ENCODE measurements at regions not wholly inside any gene's neighbourhood (a gene's known extent, or its start where the extent isn't known, plus 50 kb on each side); places are given as distances from the start of the nearest gene placed in this dataset.
"Not testable (repeated sequence)": the region's sequence is repeated elsewhere in the genome, so short reads cannot be mapped to it uniquely, and the experiment has no call there.

DNA sequence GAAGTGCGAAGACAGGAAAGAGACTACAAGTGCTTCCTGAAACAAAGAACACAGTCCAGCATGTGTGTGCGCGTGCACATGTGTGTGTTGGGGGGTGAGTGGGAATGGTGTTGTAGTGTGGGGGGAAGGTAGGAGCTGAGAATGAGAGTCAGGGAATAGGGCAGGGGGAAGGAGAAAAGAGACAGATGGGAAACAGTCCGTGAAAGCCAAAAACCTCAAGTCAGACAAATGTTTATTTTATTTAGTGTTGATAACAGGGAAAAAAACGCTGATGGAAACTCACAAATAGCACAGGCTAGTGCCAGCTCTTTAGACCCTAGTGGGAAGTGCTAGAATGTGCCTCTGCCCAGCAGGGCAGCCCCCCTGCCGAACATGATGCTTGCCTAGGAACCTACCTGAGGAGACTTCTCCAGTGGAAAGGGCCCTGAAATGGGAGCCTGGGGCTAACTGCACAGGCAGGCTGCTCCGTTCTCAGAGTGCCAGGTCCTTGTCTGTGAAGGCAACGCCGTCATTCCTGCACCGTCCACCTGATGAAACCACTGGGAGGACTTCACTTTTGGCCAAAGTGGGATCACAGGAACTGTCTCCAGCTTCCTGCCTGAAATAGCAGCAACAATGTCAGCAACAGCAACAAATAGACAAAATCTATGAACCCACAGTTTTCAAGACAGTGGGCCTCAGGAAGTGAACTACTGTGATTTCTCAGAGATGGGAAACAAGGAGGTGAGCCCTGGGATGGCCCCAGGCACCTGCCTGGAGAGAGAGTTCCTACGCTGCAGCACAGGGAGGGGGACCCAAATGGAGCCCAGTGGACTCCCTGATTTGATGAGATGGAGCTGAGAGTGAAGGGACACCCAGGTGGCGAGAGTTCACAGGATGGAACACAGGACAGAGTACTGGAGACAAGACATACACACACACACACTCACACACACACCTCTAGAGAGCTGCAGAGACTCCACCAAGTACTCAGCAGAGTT, 379.7 kb downstream of the RPS24 start:
- Histone ChIP-seq H3K36me3 (ENCODE audit: control insufficient read depth in 3 of 3, insufficient read depth in 3 of 3, low read length in 3 of 3) (no peaks in the 10 kb centered on the region), H3K9me3 (ENCODE audit: control insufficient read depth in 3 of 3, low read length in 3 of 3) (no peaks in the 10 kb centered on the region), H3K9ac (ENCODE audit: low read depth in 1 of 3, low read length in 3 of 3) (no peak overlapping the region), H3K4me3 (ENCODE audit: low read length in 3 of 3) (no peak overlapping the region), H3K4me1 (ENCODE audit: control insufficient read depth in 3 of 3, insufficient read depth in 3 of 3, low read length in 3 of 3) (peaks cover 9 to 12% (median 12%) of the 10 kb centered on the region in 3 donors), H3K27ac (ENCODE audit: low read depth, low read length) (no peak overlapping the region), H3K27me3 (ENCODE audit: control insufficient read depth in 3 of 3, insufficient read depth in 3 of 3, low read length in 3 of 3) (no peaks in the 10 kb centered on the region)

DNA sequence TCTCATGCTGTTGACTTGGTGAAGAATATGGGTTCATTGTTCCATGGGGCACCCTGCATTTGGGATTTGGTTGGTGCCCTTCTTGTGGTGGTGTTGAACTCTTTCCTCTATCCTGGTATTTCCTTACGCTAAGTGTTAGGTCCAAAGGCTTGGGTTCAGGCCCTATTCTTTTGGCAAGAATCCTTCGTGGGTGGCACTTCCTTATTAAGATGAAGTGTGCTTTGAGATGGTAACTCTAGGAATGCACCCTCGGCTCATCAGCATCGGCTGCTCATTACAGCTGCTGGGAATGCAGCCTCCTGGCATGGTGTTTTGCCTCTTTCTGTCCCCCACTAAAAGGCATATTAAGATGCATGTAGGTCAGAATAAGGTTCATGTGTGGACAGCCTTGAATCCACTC, 380.7 kb downstream of the RPS24 start:
- H3K4me1 ChIP-seq (ENCODE audit: control insufficient read depth in 3 of 3, insufficient read depth in 3 of 3, low read length in 3 of 3): peaks cover 0 to 2% (median 2%) of the 10 kb centered on the region in 3 donors
- no peak overlapping the region for H3K4me3 ChIP-seq (ENCODE audit: low read length in 3 of 3)
- H3K36me3 ChIP-seq (ENCODE audit: control insufficient read depth in 3 of 3, insufficient read depth in 3 of 3, low read length in 3 of 3): no peaks in the 10 kb centered on the region
- H3K27ac ChIP-seq (ENCODE audit: low read depth, low read length): no peak overlapping the region
- H3K9ac ChIP-seq (ENCODE audit: low read depth in 1 of 3, low read length in 3 of 3): no peak overlapping the region
- no peaks in the 10 kb centered on the region for H3K9me3 ChIP-seq (ENCODE audit: control insufficient read depth in 3 of 3, low read length in 3 of 3)
- no peaks in the 10 kb centered on the region for H3K27me3 ChIP-seq (ENCODE audit: control insufficient read depth in 3 of 3, insufficient read depth in 3 of 3, low read length in 3 of 3)

DNA sequence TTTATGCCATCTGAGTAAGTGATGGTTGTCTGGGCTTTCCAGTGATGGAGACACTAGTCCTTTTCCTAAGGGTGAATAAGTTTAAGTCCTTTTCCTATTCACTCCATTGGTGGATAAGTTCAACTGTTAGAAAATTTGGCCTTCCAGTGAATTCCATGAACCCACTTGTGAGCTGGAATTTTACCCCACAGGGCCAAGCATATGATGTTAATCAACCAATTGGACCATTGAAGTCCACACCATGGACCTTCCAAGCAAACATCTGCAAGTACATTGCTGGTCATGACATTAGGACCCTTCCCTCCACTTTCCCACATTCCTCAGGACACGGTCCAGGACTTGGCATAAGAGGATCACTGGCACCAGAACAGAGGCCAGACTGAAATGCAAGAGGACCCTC, 381.4 kb downstream of the RPS24 start:
- Histone ChIP-seq H3K36me3 (ENCODE audit: control insufficient read depth in 3 of 3, insufficient read depth in 3 of 3, low read length in 3 of 3) (no peaks in the 10 kb centered on the region), H3K4me3 (ENCODE audit: low read length in 3 of 3) (no peak overlapping the region), H3K4me1 (ENCODE audit: control insufficient read depth in 3 of 3, insufficient read depth in 3 of 3, low read length in 3 of 3) (no peaks in the 10 kb centered on the region), H3K9me3 (ENCODE audit: control insufficient read depth in 3 of 3, low read length in 3 of 3) (no peaks in the 10 kb centered on the region), H3K27ac (ENCODE audit: low read depth, low read length) (no peak overlapping the region), H3K9ac (ENCODE audit: low read depth in 1 of 3, low read length in 3 of 3) (no peak overlapping the region), H3K27me3 (ENCODE audit: control insufficient read depth in 3 of 3, insufficient read depth in 3 of 3, low read length in 3 of 3) (no peaks in the 10 kb centered on the region)

DNA sequence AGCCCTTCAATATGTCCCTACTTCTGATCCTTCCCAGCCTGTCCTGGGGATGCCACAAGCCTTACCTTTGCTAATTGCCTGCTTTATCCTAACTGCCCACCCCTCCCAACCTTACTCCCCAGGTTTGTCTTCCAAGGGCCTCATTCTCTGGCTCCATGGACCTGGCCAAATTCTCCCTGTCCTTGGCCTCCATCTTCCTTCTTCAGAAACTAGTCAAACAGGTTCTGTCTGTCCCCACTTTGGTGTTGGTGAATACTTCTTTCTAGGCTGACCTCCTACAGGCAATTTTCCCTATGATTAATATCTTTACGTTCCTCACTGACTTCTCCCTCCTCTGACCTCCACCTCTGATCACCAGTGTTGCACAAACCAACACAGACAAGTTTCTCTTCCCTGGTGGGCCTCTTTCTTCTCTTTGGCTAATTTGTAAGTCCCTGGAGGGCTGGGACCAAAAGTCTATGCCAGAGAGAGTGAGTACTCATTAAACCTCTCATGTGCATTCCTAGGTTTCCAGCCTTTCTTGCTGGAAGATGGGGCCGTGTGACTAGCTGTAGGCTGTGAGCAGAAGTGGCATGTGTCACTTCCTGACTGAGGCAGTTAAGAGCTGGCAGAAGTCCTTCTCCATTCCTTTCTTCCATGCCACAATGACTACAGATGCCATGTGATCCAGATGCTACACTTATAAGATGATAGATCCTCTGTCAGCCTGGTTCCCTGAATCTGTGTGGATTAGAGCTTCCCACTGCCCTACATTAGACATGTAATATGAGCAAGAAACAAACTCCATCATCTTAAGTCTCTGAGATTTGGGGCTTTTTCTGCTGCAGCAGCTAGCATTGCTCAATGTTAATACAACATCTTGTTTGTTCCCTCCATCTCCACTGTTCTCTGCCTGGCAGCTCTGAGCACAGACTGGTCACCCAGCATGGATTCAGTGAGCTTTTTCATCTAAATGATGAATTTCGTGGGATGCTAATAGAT, 382.7 kb downstream of the RPS24 start:
- H3K9me3 ChIP-seq (ENCODE audit: control insufficient read depth in 3 of 3, low read length in 3 of 3): no peaks in the 10 kb centered on the region
- H3K9ac ChIP-seq (ENCODE audit: low read depth in 1 of 3, low read length in 3 of 3): no peak overlapping the region
- H3K27ac ChIP-seq (ENCODE audit: low read depth, low read length): no peak overlapping the region
- H3K4me3 ChIP-seq (ENCODE audit: low read length in 3 of 3): no peak overlapping the region
- no peaks in the 10 kb centered on the region for H3K4me1 ChIP-seq (ENCODE audit: control insufficient read depth in 3 of 3, insufficient read depth in 3 of 3, low read length in 3 of 3)
- no peaks in the 10 kb centered on the region for H3K27me3 ChIP-seq (ENCODE audit: control insufficient read depth in 3 of 3, insufficient read depth in 3 of 3, low read length in 3 of 3)
- H3K36me3 ChIP-seq (ENCODE audit: control insufficient read depth in 3 of 3, insufficient read depth in 3 of 3, low read length in 3 of 3): no peaks in the 10 kb centered on the region

DNA sequence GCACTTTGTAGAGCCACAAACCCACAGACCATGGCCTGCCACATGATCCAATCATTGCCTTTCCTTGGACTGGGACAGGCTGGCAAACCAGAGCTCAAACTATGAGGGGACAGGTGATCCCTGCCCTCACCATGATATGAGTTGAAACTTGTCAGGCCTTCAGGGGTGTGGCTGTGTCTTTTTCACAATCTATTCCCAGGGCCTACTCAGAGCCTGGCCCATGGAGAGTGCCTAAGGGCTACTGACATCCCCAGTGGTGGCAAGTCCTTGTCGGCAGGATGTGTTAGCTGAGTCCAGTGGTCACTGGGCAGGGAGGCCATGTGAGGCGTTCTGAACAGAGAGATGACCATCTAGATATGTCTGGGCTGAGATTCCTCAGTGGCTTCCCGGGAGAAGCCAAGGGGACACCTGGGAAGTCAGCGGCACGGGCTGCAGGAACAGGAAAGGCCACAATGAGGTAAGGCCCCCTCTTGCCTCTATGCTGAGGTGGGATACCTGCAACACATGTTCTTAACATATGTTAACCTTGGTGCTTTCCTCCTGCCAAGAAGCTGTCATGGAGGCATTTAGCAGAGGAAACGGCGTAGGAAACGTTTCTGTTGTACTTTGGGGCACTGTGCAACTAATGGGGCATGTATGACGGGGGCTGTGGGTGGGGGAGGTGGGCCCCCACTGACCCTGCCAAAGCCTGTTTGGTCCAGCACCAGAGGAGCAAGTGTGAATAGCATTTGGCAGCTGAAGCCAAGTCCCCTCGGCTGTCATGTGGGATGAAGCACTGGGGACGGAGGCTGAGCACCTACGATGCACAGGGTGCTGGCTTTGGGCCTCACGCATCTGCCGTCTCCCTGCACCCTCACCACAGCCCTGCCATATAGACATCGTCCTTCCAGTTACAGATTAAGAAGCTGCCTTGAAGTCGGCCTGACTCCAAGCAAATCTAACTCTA, 384.0 kb downstream of the RPS24 start:
- Histone ChIP-seq H3K27me3 (ENCODE audit: control insufficient read depth in 3 of 3, insufficient read depth in 3 of 3, low read length in 3 of 3) (no peaks in the 10 kb centered on the region), H3K27ac (ENCODE audit: low read depth, low read length) (no peak overlapping the region), H3K4me3 (ENCODE audit: low read length in 3 of 3) (no peak overlapping the region), H3K4me1 (ENCODE audit: control insufficient read depth in 3 of 3, insufficient read depth in 3 of 3, low read length in 3 of 3) (no peaks in the 10 kb centered on the region), H3K9me3 (ENCODE audit: control insufficient read depth in 3 of 3, low read length in 3 of 3) (no peaks in the 10 kb centered on the region), H3K36me3 (ENCODE audit: control insufficient read depth in 3 of 3, insufficient read depth in 3 of 3, low read length in 3 of 3) (no peaks in the 10 kb centered on the region), H3K9ac (ENCODE audit: low read depth in 1 of 3, low read length in 3 of 3) (no peak overlapping the region)

DNA sequence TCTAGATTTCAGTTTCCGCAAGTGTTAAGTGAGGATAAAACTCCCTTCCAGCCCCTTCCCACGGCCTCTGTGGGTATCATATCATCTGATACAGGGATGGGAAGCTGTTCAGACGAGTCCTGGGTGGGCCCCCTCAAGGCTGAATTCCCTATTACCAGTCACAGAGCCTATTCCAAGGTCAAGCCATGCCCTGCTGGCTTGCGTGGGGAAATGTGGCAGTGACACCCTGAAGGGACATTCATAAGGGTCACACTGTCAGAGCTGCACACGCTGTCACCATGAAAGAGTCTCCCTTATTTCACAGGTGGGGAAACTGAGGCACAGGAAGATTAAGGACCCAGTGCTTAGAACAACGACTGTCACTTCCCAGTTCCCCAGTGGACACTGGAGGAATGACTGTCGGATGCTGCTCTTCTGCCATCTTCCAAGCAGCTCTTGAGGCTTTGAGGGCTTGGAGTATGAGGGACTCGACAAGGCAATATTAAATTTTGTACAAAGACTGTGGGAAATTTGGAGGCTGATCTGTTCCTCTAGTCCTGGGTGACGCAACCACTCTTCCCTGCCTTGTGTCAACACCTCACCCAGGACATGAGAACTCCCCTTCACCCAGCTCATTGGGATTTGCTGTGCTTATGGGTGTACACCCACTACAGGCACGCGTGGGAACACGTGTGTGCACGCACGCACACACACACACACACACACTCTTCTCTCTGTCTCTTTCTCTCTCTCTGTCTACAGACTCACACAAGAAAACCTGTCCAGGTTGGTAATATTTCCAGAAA, 386.0 kb downstream of the RPS24 start:
- H3K4me3 ChIP-seq (ENCODE audit: low read length in 3 of 3): no peak overlapping the region
- H3K27me3 ChIP-seq (ENCODE audit: control insufficient read depth in 3 of 3, insufficient read depth in 3 of 3, low read length in 3 of 3): no peaks in the 10 kb centered on the region
- H3K27ac ChIP-seq (ENCODE audit: low read depth, low read length): no peak overlapping the region
- no peaks in the 10 kb centered on the region for H3K36me3 ChIP-seq (ENCODE audit: control insufficient read depth in 3 of 3, insufficient read depth in 3 of 3, low read length in 3 of 3)
- H3K9me3 ChIP-seq (ENCODE audit: control insufficient read depth in 3 of 3, low read length in 3 of 3): no peaks in the 10 kb centered on the region
- no peaks in the 10 kb centered on the region for H3K4me1 ChIP-seq (ENCODE audit: control insufficient read depth in 3 of 3, insufficient read depth in 3 of 3, low read length in 3 of 3)
- H3K9ac ChIP-seq (ENCODE audit: low read depth in 1 of 3, low read length in 3 of 3): no peak overlapping the region

DNA sequence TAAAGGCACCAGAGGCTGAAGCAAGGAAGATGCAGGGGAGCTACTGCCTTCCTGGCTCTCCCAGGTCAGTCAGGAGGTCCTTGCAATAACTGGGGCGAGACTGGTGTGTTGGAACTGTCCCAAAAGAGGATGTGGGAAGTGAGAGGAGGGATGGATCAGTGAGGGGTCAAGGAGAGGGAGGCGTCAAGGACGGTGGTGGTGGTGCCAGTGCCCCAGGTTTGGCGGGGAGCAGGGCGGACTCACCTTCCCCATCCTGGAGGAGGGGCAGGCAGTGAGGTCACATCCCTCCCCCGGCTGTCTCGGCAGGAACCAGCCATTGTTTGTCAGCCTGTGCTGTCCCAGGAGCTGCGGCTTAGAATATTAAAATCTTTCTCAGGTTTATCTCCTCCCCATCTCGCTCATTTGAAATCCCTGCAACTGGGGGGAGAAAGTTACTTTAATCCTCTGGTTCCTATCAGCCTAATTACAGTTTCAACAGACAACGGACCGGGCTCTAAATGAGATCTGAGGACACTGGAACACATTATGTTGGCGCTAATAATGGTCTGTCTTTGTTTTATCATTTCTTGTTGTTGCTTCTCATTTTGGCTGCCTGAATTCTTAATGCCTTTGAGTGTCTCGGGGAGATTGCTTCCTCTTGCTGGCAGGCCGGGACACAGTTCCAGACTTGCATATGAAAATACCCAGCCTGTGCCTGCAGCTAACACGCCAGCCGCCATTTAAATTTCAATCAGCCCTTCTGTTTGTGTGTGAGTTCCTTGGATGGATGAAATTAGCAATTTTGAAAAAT, 387.5 kb downstream of the RPS24 start:
- H3K27ac ChIP-seq (ENCODE audit: low read depth, low read length): no peak overlapping the region
- H3K9ac ChIP-seq (ENCODE audit: low read depth in 1 of 3, low read length in 3 of 3): no peak overlapping the region
- no peak overlapping the region for H3K4me3 ChIP-seq (ENCODE audit: low read length in 3 of 3)
- no peaks in the 10 kb centered on the region for H3K36me3 ChIP-seq (ENCODE audit: control insufficient read depth in 3 of 3, insufficient read depth in 3 of 3, low read length in 3 of 3)
- no peaks in the 10 kb centered on the region for H3K9me3 ChIP-seq (ENCODE audit: control insufficient read depth in 3 of 3, low read length in 3 of 3)
- no peaks in the 10 kb centered on the region for H3K27me3 ChIP-seq (ENCODE audit: control insufficient read depth in 3 of 3, insufficient read depth in 3 of 3, low read length in 3 of 3)
- H3K4me1 ChIP-seq (ENCODE audit: control insufficient read depth in 3 of 3, insufficient read depth in 3 of 3, low read length in 3 of 3): no peaks in the 10 kb centered on the region

DNA sequence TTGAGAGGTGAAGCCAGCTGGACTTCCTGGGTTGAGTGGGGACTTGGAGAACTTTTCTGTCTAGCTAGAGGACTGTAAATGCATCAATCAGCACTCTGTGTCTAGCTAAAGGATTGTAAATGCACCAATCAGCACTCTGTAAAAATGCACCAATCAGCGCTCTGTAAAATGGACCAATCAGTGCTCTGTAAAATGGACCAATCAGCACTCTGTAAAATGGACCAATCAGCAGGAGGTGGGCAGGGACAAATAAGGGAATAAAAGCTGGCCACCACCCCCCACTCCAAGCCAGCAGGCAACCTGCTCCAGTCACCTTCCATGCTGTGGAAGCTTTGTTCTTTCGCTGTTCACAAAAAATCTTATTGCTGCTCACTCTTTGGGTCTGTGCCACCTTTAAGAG, 390.4 kb downstream of the RPS24 start:
- not testable (repeated sequence) for H3K27me3 ChIP-seq (ENCODE audit: control insufficient read depth in 3 of 3, insufficient read depth in 3 of 3, low read length in 3 of 3); H3K9me3 ChIP-seq (ENCODE audit: control insufficient read depth in 3 of 3, low read length in 3 of 3); H3K27ac ChIP-seq (ENCODE audit: low read depth, low read length); H3K4me1 ChIP-seq (ENCODE audit: control insufficient read depth in 3 of 3, insufficient read depth in 3 of 3, low read length in 3 of 3); H3K36me3 ChIP-seq (ENCODE audit: control insufficient read depth in 3 of 3, insufficient read depth in 3 of 3, low read length in 3 of 3); H3K9ac ChIP-seq (ENCODE audit: low read depth in 1 of 3, low read length in 3 of 3); H3K4me3 ChIP-seq (ENCODE audit: low read length in 3 of 3)
